GM21723 (cell line): ENCODE measurements at regions not wholly inside any gene's neighbourhood (a gene's known extent, or its start where the extent isn't known, plus 50 kb on each side); places are given as distances from the start of the nearest gene placed in this dataset.
"Not testable (repeated sequence)": the region's sequence is repeated elsewhere in the genome, so short reads cannot be mapped to it uniquely, and the experiment has no call there.

Experiments
- ATAC-seq: cut with Tn5 transposase; IDR thresholded peaks from one replicate; pipeline ENCODE4 v1.9.1; 2021; ENCODE audit warnings: mild to moderate bottlenecking, moderate library complexity; ENCODE audit not compliant: unreplicated experiment

GRCh38 chr12:74066476-74066875 lies 471.2 kb upstream of the ATXN7L3B start:
- no peak for ATAC-seq

GRCh38 chr12:74071182-74071581 lies 466.5 kb upstream of the ATXN7L3B start:
- ATAC-seq = no peak

- ATAC-seq = no peak
These were observed 460.7 kb upstream of the ATXN7L3B start for GRCh38 chr12:74076918-74077317.

GRCh38 chr12:74105434-74105833 lies 432.2 kb upstream of the ATXN7L3B start:
- no peak for ATAC-seq

- no peak for ATAC-seq
These were observed 428.9 kb upstream of the ATXN7L3B start for GRCh38 chr12:74108729-74109128.

GRCh38 chr12:74111688-74112360 lies 425.8 kb upstream of the ATXN7L3B start:
- no peak for ATAC-seq

GRCh38 chr12:74119811-74120362 lies 417.7 kb upstream of the ATXN7L3B start:
- no peak for ATAC-seq

- no peak for ATAC-seq
These were observed 417.0 kb upstream of the ATXN7L3B start for GRCh38 chr12:74120644-74121043.

GRCh38 chr12:74129702-74130101 lies 407.9 kb upstream of the ATXN7L3B start:
- no peak for ATAC-seq

- no peak for ATAC-seq
These were observed 393.2 kb upstream of the ATXN7L3B start for GRCh38 chr12:74144396-74144795.

- ATAC-seq = no peak
These were observed 392.3 kb upstream of the ATXN7L3B start for GRCh38 chr12:74145328-74145727.

- ATAC-seq = no peak
These were observed 388.8 kb upstream of the ATXN7L3B start for GRCh38 chr12:74148849-74149248.

GRCh38 chr12:74152370-74152769 lies 385.3 kb upstream of the ATXN7L3B start:
- ATAC-seq = no peak

- no peak for ATAC-seq
These were observed 371.5 kb upstream of the ATXN7L3B start for GRCh38 chr12:74166096-74166495.

- no peak for ATAC-seq
These were observed 368.0 kb upstream of the ATXN7L3B start for GRCh38 chr12:74169607-74170006.

GRCh38 chr12:74170645-74171477 lies 366.8 kb upstream of the ATXN7L3B start:
- no peak for ATAC-seq

GRCh38 chr12:74171478-74171909 lies 366.1 kb upstream of the ATXN7L3B start:
- ATAC-seq = no peak

- not testable (repeated sequence) for ATAC-seq
These were observed 362.7 kb upstream of the ATXN7L3B start for GRCh38 chr12:74174961-74175360.

GRCh38 chr12:74185360-74185759 lies 352.3 kb upstream of the ATXN7L3B start:
- ATAC-seq = no peak

GRCh38 chr12:74193191-74193590 lies 344.4 kb upstream of the ATXN7L3B start:
- ATAC-seq = no peak

GRCh38 chr12:74204236-74204635 lies 333.4 kb upstream of the ATXN7L3B start:
- ATAC-seq = no peak
